ENCODE measurements at regions not wholly inside any gene's neighbourhood (a gene's known extent, or its start where the extent isn't known, plus 50 kb on each side); places are given as distances from the start of the nearest gene placed in this dataset.

- FAIRE-seq, result no peak
Observed at GRCh38 chr10:113420733-113421675, 131.8 kb upstream of the HABP2 start.

DNA sequence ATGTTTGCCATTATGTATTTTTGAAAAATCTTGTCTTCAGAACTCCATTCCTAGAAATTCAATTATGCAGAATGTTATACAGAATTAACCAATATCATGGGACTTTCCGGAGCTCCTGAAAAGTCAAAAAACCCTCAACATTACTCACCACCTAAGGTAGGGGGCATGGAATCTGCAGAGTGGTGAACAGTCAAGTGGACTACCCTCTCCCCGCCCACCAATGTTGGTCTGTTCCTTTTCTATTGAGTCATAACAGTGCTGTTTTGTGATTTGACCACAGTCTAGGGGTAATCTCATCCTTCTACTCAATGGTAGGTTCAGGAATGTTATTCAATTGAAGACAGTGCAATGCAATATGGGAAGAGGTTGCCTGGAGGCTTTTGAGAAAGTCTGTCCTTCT, 130.5 kb upstream of the HABP2 start:
- FAIRE-seq, result no peak

- no peak for FAIRE-seq
Observed at GRCh38 chr10:113423981-113424721, 128.7 kb upstream of the HABP2 start.

GRCh38 chr10:113425008-113425407, 127.8 kb upstream of the HABP2 start:
- FAIRE-seq, result no peak

- FAIRE-seq, result peak; percentile 85
Observed at GRCh38 chr10:113425541-113425951, 127.3 kb upstream of the HABP2 start.

DNA sequence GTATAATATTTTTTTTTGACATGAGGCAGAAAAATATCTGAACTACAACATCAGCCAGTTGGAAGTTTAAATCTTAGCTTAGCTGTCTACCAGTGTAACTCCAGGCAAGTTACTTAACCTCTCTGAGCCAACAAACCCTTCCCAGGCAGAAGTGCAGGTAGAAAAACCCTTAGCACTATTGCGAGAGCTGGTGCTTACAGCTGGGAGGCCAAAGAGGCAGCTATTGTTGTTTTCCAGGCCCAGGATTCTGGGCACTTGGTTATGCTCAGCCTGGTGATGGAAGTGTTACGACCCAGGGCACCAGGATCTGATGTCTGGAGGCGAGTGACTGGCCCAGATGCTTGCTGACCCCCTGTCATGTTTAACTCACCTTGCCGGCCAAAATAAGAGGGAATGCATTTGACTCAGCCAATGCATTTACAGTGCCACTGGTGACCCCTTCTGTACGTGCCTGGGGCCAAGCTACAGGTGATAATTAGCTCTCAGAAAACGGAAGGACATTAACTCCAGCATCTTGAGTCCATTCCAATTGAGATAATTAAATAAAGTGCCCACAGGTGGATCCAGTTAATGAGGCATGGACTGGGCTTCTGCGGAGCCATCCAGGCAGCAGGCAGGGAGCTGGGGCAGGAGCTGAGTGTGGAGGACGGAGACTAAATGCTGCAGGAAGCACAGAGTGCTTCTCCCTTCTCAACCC, 126.5 kb upstream of the HABP2 start:
- FAIRE-seq, result no peak

- FAIRE-seq, result no peak
Observed at GRCh38 chr10:113427236-113427735, 125.6 kb upstream of the HABP2 start.

- FAIRE-seq, result no peak
Observed at GRCh38 chr10:113427811-113428558, 124.9 kb upstream of the HABP2 start.

DNA sequence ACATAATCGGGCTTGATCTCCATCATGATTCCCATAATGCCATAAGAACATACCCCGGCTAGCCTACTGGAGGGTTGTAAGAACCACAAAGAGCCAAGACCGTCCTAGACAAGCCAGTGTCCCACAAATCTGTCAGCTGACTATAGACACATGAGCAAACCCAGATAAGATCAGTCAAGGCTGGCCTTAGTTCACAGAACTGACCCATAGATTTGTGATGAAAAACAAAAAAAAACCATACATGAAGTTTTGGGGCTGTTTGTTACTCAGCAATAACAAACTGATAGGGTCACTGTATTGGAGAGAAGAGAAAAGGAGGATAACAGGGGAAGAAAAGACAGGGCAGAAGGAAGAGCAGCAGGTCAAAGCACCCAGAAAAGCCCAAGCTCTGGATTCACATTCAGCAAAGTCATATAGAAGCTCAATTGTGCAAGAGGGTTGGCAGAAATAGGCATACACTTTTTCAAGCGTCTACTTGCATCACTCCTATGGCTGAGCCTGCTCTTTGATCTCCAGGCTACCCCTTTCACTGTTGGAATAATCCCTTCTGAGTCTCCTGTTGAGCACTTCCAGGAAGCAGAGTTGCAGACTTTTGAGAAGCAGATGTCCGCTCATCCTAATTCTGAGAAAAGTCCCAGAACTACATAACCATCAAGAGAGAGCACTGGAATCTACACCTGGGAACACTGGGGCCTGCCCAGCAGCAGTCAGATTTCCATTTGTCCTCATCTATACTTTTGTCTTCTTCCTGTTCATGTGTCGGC, 122.0 kb upstream of the HABP2 start:
- no peak for FAIRE-seq

DNA sequence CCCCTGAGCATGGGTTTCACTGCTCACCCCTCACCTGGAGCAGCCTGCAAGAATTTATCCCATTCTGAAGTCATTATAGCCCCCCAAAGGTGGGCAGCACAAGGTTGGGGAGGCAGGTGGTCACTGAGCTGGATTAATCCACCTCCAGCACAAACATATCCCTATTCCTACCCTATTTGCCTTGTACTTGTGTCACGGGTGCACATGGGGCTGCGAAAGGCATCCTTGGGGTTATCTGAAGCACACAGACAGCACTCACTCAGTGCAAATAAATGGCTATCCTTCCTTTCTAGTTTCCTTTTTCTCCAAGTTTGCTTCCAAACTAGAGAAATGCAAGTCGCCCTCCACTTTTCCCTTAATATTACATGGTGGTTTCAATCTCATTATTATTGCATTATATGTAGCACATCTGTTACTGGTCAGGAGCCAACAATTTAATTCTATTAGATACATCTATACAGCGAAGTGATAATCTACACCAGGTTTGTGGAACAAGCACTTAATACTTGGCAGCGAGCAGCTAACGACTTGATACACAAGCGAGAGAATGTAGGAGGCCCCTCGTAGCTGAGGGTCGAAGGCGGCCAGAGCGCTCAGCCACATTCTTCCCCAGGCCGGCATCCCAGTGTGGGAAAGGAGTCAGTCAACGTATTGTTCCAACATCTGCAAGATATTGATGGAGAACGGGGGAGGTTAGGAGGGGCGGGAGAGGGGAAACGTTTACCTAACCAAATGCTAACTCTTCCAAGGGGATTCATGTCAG, 121.3 kb upstream of the HABP2 start:
- no peak for FAIRE-seq

- no peak for FAIRE-seq
Observed at GRCh38 chr10:113433711-113434110, 119.1 kb upstream of the HABP2 start.

GRCh38 chr10:113434315-113434714, 118.5 kb upstream of the HABP2 start:
- FAIRE-seq, result no peak

DNA sequence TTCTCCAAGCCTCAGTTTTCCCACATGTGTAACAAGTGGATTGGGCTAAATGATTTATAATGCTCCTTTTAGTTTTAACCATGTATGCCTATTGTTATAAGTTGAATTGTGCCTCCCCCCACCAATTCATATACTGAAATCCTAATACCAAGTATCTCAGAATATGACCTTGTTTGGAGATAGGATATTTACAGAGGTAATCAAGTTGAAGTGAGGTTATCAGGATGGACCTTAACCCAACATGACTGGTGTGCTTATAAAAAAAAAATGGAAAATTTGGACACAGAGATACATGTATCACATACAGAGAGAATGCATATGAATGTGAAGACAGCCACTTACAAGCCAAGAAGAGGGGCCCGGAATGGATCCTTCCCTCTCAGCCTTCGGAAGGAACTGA, 117.9 kb upstream of the HABP2 start:
- FAIRE-seq, result no peak

DNA sequence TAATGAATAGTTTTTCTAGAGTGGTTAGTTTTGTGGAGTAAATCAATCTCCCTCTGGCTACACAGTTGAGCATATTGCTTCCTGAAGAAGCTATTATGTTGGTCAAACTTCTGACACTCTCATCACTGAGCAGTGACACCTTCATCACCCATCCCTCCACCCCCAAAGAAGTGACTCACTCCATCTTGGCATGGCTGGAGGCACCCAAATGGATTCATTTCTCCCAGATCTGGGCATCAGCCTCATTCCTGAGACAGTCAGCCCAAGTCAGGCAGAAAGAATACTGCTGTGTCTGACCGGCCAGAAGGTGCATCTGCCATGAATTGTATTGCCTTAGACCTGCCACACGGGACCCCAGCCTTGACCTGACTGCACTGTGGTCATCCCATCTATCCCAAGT, 117.0 kb upstream of the HABP2 start:
- FAIRE-seq, result no peak

- no peak for FAIRE-seq
Observed at GRCh38 chr10:113436851-113437250, 116.0 kb upstream of the HABP2 start.

DNA sequence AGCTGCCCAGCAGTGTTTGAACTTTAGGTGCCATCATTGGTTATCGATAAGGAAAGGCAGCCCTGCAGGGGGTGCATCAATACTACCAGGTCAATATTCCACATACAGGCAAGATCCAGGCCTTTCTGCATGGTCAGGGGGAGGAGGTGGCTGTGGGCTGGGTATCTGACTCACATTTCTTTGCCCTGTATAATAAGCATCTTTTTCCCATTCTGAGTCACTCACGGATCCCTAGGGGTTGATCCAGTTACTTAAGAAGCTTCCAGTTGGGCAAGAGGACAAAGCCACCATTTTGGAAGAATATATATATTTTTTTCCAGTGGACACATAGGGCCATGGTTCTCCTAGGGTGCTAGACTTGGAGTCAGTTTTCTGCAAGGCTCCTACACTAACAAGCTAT, 114.2 kb upstream of the HABP2 start:
- no peak for FAIRE-seq

GRCh38 chr10:113441220-113441619, 111.6 kb upstream of the HABP2 start:
- no peak for FAIRE-seq

DNA sequence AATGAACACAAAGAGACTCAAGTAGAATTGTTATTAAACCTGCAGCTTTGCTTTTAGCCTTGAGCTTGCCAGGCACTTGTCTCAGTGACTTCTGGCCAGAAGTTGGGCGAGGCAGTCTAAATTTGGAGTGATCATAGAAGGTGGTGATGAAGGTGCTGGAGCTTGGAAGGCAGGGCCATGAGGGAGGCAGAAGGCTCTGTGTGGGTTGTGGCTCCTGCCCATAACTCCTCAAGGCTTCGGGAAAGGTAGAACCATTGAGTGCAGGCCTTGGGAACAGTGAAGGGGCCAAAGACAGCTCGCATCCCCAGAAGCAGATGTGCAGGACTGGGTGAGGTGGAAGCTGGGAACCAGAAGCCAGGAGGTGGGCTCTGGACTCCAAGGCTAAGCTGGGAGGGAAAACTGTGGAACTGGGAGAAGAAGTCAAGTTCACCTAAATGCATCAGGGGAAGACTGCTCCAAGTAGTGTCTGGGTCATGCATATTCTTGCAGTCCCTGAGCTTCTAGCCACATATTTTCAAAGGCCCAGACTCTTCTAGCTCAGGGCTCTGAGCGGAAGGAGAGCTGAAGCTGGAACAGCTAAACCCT, 111.1 kb upstream of the HABP2 start:
- no peak for FAIRE-seq

- no peak for FAIRE-seq
Observed at GRCh38 chr10:113442336-113442735, 110.5 kb upstream of the HABP2 start.

Measured in endometrium (tissue), 2 donors.